GM18499 (cell line): ENCODE measurements at regions not wholly inside any gene's neighbourhood (a gene's known extent, or its start where the extent isn't known, plus 50 kb on each side); places are given as distances from the start of the nearest gene placed in this dataset.

Experiments used
- ATAC-seq: cut with Tn5 transposase; IDR thresholded peaks from one replicate; pipeline ENCODE4 v1.9.1; 2021; ENCODE audit warnings: moderate number of reproducible peaks; ENCODE audit not compliant: insufficient read depth, unreplicated experiment

- ATAC-seq, result no peak
Observed at GRCh38 chr11:42542336-42542735, 769.5 kb upstream of the API5 start.

DNA sequence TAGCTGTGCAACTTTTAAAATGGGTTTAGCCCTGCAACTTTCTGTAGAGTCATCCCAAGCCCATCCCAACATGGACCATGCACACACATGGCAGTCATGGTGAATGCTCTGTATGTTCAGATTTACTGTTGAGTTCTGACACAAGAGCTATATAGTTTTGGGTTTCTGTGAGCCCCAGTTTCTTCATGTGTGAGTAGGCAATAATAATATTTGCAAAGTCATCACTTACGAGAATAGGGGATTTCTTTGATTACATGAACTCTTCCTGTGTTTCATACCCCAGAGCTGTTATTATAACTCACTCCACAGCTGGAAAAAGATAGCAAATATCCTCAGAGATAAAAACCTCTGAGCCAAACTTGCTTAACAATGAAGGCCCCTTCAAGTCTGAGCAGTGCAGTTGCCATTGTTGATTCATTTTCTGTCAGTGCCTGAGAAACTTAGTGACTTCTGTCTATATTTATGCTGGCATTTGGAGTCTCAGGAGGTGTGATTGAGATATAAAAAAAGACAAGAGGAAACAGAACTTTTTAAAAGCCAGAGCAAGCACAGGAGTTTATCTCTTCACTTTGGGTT lies 767.9 kb upstream of the API5 start:
- no peak for ATAC-seq

- no peak for ATAC-seq
Observed at GRCh38 chr11:42544726-42545125, 767.1 kb upstream of the API5 start.

DNA sequence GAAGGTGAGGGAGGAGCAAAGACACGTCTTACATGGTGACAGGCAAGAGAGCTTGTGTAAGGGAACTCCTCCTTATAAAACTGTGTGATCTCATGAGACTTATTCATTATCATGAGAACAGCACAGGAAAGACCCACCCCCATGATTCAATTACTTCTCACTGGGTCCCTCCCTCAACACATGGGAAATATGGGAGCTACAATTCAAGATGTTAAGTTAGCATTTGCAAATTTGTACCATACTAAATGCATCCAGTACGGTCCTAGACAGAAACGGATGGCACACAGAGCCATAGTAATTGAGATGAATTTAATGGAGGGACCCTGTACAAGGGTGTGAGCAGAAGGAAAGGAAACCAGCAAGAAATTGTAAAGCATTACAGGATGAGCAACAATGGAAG lies 765.8 kb upstream of the API5 start:
- no peak for ATAC-seq

DNA sequence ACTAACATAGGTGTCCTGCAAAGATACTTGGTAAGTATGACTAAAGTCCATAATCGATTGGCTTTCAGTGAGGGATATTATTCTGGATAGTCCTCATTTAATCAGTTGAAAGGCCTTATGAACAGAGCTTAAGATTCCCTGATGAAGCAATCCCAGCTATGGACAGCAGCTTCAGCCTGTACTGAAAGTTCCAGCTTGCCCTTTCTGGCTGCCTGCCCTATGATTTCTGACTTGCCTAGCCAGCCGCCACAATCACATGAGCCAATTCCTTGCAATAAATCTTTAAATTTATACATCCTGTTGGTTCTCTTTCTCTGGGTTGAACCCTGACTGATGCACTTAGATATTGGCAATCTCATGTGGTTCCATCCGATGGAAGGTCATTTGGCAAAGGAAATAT lies 759.0 kb upstream of the API5 start:
- ATAC-seq, result no peak

GRCh38 chr11:42555190-42555589 lies 756.6 kb upstream of the API5 start:
- no peak for ATAC-seq

- no peak for ATAC-seq
Observed at GRCh38 chr11:42571131-42571877, 740.5 kb upstream of the API5 start.

DNA sequence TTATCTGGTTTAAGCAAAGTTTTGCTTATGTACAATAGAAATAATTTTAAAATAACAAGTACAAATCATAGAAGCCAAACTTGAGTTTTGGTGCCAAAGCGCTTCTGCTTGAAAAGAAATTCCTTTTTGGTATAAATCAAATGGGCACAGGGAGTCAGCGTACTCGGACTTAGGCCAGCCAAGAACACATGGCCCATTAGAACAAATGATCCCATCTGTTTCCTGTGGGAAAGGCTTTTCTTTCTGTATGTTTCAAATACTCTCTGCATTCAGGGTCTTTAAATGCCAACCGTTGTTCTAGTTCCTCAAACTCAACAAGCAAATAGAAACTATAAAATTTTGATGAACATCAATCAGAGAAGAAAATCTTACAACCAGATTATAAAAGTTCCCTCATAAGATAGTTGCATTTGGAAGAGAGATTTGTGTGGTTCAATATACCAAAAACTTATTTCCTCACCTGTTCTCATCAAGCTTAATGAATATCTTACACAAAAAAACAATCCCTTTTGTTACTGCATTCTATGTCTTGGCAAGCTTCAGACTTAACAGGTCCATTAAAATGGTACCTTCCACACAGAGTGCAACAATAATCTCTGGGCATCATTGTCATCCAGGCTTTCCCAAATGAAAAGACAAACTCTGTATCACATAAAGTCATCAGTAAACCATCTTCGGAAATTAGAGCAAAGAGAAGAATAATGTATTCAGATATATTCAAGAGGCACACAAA lies 739.8 kb upstream of the API5 start:
- ATAC-seq, result no peak

DNA sequence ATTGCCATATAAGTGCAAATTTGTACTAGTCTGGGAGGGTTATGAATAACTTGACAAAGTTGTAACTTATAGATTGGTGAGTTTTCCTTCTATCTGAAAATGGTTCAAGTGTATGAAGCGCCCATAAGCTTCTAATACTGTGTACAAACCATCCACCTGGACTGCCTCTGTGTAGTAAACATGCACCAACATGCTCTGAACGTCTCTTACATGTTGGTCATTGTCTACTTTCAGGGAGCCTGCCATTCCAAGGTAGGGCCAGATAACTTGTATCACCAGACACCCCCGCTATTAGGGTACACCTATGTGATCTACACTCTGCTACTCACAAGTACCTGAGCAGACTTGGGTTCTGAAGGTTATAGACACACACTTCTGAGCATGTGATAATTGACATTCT lies 735.5 kb upstream of the API5 start:
- ATAC-seq, result no peak

DNA sequence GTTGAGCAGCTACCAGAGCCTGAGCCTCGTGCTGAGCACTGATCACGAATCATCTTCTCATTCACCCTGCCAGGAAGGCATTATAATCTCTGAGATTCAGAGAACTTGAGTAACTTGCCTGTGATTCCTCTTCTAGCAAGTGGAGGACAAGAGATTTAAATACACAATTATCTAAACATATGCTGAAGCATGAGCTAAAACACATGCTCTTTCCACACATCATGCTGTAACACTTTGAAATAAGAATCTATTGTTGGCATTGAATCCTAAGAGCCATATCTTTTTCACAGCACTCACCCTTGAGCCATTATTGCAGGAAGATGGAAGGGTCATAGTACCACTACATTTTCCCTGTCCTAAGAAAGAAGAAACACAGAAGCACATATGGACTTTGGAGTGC lies 722.5 kb upstream of the API5 start:
- ATAC-seq, result no peak

- ATAC-seq, result no peak
Observed at GRCh38 chr11:42591841-42592240, 720.0 kb upstream of the API5 start.

DNA sequence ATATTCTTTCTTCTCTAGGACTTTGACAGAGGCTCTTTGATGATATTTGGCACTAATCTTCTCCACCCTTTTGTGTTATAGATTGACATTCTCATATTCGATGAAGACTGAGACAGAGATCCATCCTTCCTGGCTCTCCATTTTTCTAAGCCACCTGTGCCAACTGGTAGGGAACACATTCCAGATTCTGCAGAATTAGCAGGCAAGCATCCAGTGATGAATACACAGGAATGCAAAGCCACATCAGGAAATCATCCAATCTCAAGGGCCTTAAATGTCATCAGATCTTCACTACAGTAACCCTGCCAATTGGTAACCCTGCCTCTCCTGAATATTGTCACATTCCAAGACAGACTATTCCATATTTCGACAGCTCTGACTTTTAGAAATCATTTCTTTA lies 718.4 kb upstream of the API5 start:
- no peak for ATAC-seq

DNA sequence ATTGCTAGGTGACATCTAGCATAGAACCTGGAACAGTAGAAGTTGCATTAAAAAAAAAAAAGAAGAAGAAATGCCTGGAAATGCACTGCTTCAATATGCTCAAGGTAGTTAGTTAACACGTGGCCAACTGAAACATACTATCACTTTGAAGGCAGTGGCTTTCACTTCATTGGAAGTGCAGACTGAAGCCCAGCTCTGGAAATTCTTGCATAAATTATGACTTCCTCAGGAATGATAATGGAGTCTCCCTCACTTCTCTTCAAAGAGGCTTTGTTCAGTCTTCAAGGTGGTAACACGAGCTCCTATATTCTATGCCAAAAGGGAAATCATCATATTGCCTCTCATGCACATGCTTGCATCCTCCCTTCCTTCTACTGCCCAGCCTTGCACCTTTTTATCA lies 715.9 kb upstream of the API5 start:
- no peak for ATAC-seq

GRCh38 chr11:42596576-42597145 lies 715.1 kb upstream of the API5 start:
- ATAC-seq, result no peak

GRCh38 chr11:42598341-42598740 lies 713.5 kb upstream of the API5 start:
- ATAC-seq, result no peak

DNA sequence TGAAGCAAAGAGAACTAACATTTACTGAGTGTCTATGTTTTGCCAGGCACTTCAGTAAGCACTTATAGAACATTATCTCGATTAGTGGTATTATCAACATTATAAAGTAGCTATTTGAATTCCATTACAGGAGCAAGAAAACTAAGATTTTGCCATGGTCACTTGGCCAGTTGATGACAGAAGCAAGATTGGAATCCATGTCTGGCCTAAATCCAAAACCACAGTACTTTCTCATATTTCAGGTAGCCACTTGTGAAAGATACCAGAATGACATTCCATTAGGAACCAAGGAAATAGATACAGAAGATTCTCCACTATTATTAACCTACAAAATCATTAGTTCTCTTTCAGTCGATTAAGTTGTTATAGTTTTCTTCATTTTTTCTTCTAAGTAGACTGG lies 691.0 kb upstream of the API5 start:
- no peak for ATAC-seq

GRCh38 chr11:42625757-42626665 lies 685.8 kb upstream of the API5 start:
- ATAC-seq, result no peak

DNA sequence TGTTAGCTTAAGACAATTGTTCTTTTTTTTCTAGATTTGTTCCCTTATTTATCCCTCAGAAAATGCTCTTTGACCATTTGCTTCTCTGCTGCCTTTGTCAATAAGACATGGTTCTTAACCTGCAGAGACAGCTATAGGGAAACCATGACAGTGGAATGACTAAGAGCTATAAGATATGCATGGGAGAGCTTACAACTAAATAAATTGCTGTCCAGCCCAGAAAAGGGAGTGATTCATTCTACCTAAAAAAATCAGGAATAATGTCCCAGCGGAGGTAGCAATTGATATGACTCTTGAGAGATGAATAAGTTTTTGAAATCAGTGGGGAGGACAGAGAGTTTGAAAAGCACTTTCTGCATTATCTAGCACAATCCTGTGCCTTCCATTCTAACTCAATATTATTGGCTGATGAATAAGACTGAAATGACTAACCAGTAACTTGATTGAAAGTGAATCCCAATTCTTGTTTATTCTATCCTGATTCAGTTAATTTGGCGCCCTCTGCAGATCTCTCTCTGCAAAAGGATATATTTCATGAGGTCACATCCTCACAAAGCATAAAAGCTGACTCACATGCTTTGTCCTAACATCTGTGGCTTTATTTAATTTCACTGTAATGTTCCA lies 680.5 kb upstream of the API5 start:
- no peak for ATAC-seq

- no peak for ATAC-seq
Observed at GRCh38 chr11:42646959-42647358, 664.8 kb upstream of the API5 start.

DNA sequence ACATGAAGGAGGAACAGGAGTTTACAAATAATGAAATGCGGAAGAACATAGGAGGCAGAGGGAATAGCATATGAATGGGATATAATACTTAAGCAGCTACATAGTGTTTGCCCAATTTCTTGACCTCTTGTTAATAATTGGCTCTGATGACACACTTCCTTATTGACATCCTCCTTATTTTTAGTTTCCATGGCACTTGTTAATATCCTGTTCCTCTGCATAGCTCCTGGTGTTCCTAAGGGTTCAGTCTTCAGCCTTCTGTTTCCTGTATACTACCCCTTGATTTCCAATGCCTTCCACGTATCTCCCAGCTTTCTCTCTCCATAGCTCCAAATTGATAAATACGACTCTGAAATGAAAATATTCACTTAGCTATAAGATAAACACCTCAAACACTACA lies 663.8 kb upstream of the API5 start:
- ATAC-seq, result no peak
